ENCODE measurements at regions not wholly inside any gene's neighbourhood (a gene's known extent, or its start where the extent isn't known, plus 50 kb on each side); places are given as distances from the start of the nearest gene placed in this dataset.

DNA sequence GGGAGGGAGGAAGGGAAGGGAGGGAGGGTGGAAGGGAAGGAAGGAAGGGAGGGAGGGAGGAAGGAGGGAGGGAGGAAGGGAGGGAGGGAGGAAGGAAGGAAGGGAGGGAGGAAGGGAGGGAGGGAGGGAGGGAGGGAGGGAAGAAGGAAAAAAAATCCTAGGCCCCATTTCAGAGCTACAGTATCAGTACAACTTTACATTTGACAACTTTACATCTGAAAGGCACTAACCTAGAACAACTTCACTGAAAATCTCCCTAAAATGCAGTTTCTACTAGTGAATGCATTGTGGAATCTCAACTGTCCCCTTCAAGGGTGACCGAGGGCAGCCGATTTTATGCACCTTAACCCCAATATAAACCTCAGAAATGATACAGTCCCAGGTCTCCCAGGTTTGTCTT lies 259.8 kb upstream of the GALNT17 start:
- TF ChIP-seq, protein P1, sequence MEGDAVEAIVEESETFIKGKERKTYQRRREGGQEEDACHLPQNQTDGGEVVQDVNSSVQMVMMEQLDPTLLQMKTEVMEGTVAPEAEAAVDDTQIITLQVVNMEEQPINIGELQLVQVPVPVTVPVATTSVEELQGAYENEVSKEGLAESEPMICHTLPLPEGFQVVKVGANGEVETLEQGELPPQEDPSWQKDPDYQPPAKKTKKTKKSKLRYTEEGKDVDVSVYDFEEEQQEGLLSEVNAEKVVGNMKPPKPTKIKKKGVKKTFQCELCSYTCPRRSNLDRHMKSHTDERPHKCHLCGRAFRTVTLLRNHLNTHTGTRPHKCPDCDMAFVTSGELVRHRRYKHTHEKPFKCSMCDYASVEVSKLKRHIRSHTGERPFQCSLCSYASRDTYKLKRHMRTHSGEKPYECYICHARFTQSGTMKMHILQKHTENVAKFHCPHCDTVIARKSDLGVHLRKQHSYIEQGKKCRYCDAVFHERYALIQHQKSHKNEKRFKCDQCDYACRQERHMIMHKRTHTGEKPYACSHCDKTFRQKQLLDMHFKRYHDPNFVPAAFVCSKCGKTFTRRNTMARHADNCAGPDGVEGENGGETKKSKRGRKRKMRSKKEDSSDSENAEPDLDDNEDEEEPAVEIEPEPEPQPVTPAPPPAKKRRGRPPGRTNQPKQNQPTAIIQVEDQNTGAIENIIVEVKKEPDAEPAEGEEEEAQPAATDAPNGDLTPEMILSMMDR (IDR thresholded peaks at IDR 0.05; ENCODE audit: low read depth, low read length): no peak
- DNase-seq (ENCODE audit: extremely low read depth, low read depth): no peak

DNA sequence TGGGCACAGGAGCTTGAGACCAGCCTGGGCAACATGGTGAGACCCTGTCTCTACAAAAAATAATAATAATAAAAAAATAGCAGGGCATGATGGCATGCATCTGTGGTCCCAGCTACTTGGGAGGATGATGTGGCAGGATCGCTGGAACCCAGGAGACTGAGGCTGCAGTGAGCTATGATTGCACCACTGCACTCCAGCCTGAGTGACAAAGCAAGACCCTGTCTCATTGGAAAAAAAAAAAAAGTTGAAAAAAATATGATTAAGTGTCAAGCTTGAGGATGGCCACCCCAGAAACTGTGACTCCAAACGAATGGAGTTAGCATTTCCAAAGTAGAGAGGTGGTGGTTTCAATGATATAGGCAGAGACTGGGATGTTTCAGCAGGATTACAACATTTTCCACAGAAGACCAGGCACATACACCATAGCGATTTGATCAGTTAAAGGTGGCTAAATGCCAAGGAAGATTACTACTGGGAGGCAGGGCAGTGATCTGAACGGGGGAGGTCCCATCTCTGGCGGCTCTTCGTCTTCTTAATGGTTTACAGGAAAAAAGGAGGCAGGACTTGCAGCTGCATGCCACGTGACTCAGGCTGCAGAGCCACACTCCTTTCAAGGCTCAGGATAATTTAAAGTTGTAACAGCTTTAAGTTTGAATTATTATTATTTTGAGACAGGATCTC lies 250.6 kb upstream of the GALNT17 start:
- TF ChIP-seq, protein P1 (IDR thresholded peaks at IDR 0.05; ENCODE audit: low read depth, low read length): no peak
- no peak for DNase-seq (ENCODE audit: extremely low read depth, low read depth)

DNA sequence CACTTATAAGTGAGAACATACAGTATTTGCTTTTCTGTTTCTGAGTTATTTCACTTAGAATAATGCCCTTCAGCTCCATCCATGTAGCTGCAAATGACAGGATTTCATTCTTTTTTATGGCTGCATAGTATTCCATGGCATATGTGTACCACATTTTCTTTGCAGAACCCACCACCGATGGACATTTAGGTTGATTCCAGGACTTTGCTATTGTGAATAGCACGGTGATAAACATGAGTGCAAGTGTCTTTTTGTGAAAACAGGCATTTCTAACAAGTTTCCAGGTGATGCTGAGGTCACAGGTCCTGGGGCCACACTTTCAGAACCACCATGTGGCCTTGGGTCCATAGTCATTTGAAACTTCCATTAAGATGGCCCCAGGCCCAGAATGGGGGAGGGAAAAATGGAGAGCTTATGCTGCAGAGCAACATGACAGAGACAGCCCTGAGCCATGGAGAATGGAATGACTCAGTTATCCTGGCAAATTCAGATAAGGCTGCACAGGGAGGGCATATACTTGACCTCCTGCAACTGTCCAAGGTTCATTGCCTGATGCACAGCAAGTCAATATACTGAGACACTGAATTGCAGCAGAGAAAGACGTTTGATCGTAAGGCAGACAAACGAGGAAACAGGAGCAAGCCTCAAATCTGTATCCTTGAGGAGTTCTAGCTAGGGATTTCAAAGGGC lies 248.0 kb upstream of the GALNT17 start:
- no peak for DNase-seq (ENCODE audit: extremely low read depth, low read depth)
- TF ChIP-seq, protein P1 (IDR thresholded peaks at IDR 0.05; ENCODE audit: low read depth, low read length): no peak

DNA sequence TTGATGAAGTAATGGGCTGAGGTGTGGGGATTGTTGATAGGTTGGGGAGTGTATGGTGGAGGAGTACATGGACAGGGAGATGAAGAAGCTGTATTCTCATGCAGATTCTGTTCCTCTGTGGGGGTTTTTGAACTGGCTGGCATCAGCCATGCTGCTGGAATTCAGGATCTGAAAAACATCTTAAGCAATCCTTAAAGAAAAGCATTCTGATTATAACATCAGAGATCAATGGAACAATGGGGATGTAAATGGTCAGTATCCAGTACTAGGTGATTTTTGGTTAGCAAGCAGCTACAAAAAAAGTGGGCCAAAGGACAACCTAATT lies 247.5 kb upstream of the GALNT17 start:
- DNase-seq (ENCODE audit: extremely low read depth, low read depth): no peak
- TF ChIP-seq, protein P1 (IDR thresholded peaks at IDR 0.05; ENCODE audit: low read depth, low read length): no peak

DNA sequence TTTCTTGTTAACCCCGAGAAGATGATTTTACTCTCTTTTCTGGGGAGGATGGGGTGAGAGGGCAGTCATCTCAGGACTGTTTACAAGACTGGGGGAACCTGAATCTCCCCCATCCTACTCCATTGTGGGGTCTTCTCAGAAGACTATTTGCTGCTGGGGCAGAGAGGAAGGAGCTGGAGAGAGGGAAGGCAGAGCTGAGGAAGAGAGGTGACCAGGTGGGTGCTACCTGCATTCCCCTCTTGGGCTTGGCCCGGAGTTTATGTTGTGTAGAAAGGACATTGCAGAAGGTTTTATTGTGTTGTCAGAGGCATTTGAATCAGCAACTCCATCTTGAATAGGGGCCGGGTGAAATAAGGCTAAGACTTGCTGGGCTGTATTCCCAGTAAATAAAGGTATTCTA lies 247.1 kb upstream of the GALNT17 start:
- no peak for DNase-seq (ENCODE audit: extremely low read depth, low read depth)
- TF ChIP-seq, protein P1 (IDR thresholded peaks at IDR 0.05; ENCODE audit: low read depth, low read length): no peak

DNA sequence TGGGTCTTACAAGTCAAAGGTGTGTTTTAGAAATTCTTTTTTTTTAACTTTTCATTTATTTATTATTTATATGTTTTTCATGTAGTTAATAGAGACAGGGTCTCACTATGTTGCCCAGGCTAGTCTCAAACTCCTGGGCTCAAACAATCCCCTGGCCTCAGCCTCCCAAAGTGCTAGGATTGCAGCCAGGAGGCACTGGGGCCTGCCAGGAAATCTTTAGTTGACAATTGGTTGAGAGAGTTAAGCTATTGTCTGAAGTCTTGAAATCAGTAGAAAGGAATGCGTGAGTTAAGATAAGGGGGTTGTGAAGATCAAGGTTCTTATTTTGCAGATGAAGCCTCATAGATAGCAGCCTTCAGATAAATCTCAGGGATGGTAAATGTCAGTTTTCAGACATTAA lies 245.4 kb upstream of the GALNT17 start:
- TF ChIP-seq, protein P1 (IDR thresholded peaks at IDR 0.05; ENCODE audit: low read depth, low read length): no peak
- DNase-seq (ENCODE audit: extremely low read depth, low read depth): no peak

DNA sequence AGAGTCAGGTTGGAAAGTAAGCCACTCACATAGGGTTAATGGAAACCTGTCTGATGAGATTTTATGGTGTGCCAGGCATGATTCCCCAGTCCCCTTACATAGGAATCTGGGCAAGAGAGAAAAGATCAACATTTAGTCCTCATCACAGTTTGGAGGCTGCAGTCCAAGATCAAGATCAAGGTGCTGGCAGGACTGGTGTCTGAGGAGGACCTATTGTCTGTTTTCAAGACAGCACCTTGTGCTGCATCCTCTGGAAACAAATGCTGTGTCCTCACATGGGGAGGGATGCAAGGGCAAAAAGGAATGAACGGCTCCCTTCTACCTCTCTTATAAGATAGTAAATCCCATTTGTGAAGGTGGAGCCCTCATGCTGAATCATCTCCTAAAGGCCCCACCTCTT lies 244.8 kb upstream of the GALNT17 start:
- TF ChIP-seq, protein P1 (IDR thresholded peaks at IDR 0.05; ENCODE audit: low read depth, low read length): no peak
- no peak for DNase-seq (ENCODE audit: extremely low read depth, low read depth)
